SK-N-SH treated with all-trans-retinoic acid at 6 μM for 48 hours (cell line): ENCODE measurements at regions not wholly inside any gene's neighbourhood (a gene's known extent, or its start where the extent isn't known, plus 50 kb on each side); places are given as distances from the start of the nearest gene placed in this dataset.
A peak's percentile ranks its signal among the peaks of the same experiment; 100 is the strongest.

Experiments
- ATAC-seq: fragments of 200-7000 bp; cut with Tn5 transposase; 3 replicates; pipeline ENCODE4 v1.9.1; 2020; ENCODE audit warnings: mild to moderate bottlenecking, moderate library complexity
- ARNTL ChIP-seq: fragments of 450-650 bp; formaldehyde crosslinking; IDR thresholded peaks from 2 replicates; pipeline ENCODE4 v1.5.0; 2020; ENCODE audit warnings: low read depth, mild to moderate bottlenecking, moderate library complexity, borderline replicate concordance
- BACH2 ChIP-seq: fragments of 250-450 bp; sonication (Bioruptor Pico); IDR thresholded peaks from 2 replicates; pipeline ENCODE4 v1.9.0; 2021; ENCODE audit warnings: mild to moderate bottlenecking, borderline replicate concordance
- CREB5 ChIP-seq: fragments of 250-450 bp; sonication (Bioruptor Pico); IDR thresholded peaks from 2 replicates; pipeline ENCODE4 v1.5.1; 2020; ENCODE audit warnings: low read depth, mild to moderate bottlenecking, moderate library complexity
- CSDC2 ChIP-seq: fragments of 250-450 bp; sonication (Bioruptor Pico); IDR thresholded peaks from 2 replicates; pipeline ENCODE4 v1.5.0; 2020; ENCODE audit warnings: mild to moderate bottlenecking, moderate library complexity
- ESRRG ChIP-seq: fragments of 250-450 bp; sonication (Bioruptor Pico); IDR thresholded peaks from 2 replicates; pipeline ENCODE4 v1.6.1; 2021; ENCODE audit warnings: mild to moderate bottlenecking
- GLIS3 ChIP-seq: fragments of 250-450 bp; sonication (Bioruptor Pico); IDR thresholded peaks from 2 replicates; pipeline ENCODE4 v1.5.0; 2020; ENCODE audit warnings: mild to moderate bottlenecking, moderate library complexity
- ISL1 ChIP-seq: fragments of 250-450 bp; sonication (Bioruptor Pico); IDR thresholded peaks from 2 replicates; pipeline ENCODE4 v2.1.2; 2022; ENCODE audit warnings: mild to moderate bottlenecking, moderate library complexity
- OSR1 ChIP-seq: fragments of 250-450 bp; sonication (Bioruptor Pico); IDR thresholded peaks from 2 replicates; pipeline ENCODE4 v1.8.0; 2022; ENCODE audit warnings: moderate library complexity, mild to moderate bottlenecking, inconsistent platforms
- POU6F1 ChIP-seq: fragments of 250-450 bp; sonication (Bioruptor Pico); IDR thresholded peaks from 2 replicates; pipeline ENCODE4 v1.8.0; 2021; ENCODE audit warnings: low read depth, mild to moderate bottlenecking, moderate library complexity, borderline replicate concordance
- PPARA ChIP-seq: fragments of 250-450 bp; sonication (Bioruptor Pico); IDR thresholded peaks from 2 replicates; pipeline ENCODE4 v1.5.0; 2020; ENCODE audit warnings: mild to moderate bottlenecking, borderline replicate concordance
- RARB ChIP-seq: fragments of 250-450 bp; sonication (Bioruptor Pico); IDR thresholded peaks from 2 replicates; pipeline ENCODE4 v1.8.0; 2021; ENCODE audit warnings: mild to moderate bottlenecking, moderate library complexity
- SNAI2 ChIP-seq: fragments of 250-450 bp; sonication (Bioruptor Pico); IDR thresholded peaks from 2 replicates; pipeline ENCODE4 v1.5.0; 2020; ENCODE audit warnings: mild to moderate bottlenecking, moderate library complexity
- TCF4 ChIP-seq: fragments of 250-450 bp; sonication (Bioruptor Pico); IDR thresholded peaks from 2 replicates; pipeline ENCODE4 v1.8.0; 2021; ENCODE audit warnings: mild to moderate bottlenecking, moderate library complexity, borderline replicate concordance
- TOX ChIP-seq: fragments of 250-450 bp; sonication (Bioruptor Pico); IDR thresholded peaks from 2 replicates; pipeline ENCODE4 v1.8.0; 2021; ENCODE audit warnings: mild to moderate bottlenecking, moderate library complexity, borderline replicate concordance
- ZFP3 ChIP-seq: fragments of 250-450 bp; sonication (Bioruptor Pico); IDR thresholded peaks from 2 replicates; pipeline ENCODE4 v1.5.0; 2020; ENCODE audit warnings: mild to moderate bottlenecking, moderate library complexity
- ZFP30 ChIP-seq: fragments of 450-650 bp; formaldehyde crosslinking; IDR thresholded peaks from 2 replicates; pipeline ENCODE4 v1.5.0; 2022; ENCODE audit warnings: mild to moderate bottlenecking, moderate library complexity
- ZNF565 ChIP-seq: fragments of 450-650 bp; formaldehyde crosslinking; conservative IDR thresholded peaks from 2 replicates; pipeline ENCODE4 v1.5.0; 2020; ENCODE audit warnings: low read depth, mild to moderate bottlenecking, moderate library complexity
- ZNF70 ChIP-seq: fragments of 450-650 bp; formaldehyde crosslinking; IDR thresholded peaks from 2 replicates; pipeline ENCODE4 v1.5.0; 2020; ENCODE audit warnings: mild to moderate bottlenecking, moderate library complexity
- ZNF8 ChIP-seq: fragments of 450-650 bp; formaldehyde crosslinking; IDR thresholded peaks from 2 replicates; pipeline ENCODE4 v1.5.0; 2020; ENCODE audit warnings: mild to moderate bottlenecking, moderate library complexity
- TF ChIP-seq, protein P1 (sequence below): fragments of 250-450 bp; sonication (Bioruptor Pico); IDR thresholded peaks from 2 replicates; pipeline ENCODE4 v1.8.0; 2020; ENCODE audit warnings: mild to moderate bottlenecking, moderate library complexity, borderline replicate concordance
- TF ChIP-seq, protein P2 (sequence below): fragments of 250-450 bp; sonication (Bioruptor Pico); IDR thresholded peaks from 2 replicates; pipeline ENCODE4 v1.5.0; 2020; ENCODE audit warnings: mild to moderate bottlenecking, moderate library complexity
- TF ChIP-seq, protein P3 (sequence below): fragments of 250-450 bp; sonication (Bioruptor Pico); IDR thresholded peaks from 2 replicates; pipeline ENCODE4 v1.5.1; 2021; ENCODE audit warnings: mild to moderate bottlenecking, moderate library complexity

- TF ChIP-seq POU6F1 (CRISPR knock-in tag) (no peak), TCF4 (CRISPR knock-in tag) (no peak), ZNF565 (CRISPR knock-in tag) (no peak), ZNF70 (no peak), CSDC2 (CRISPR knock-in tag) (no peak), PPARA (CRISPR knock-in tag) (no peak)
Observed at GRCh38 chr2:219946529-219946928, 319.1 kb downstream of the SLC4A3 start (continued).

GRCh38 chr2:219947575-219947974 is 320.1 kb downstream of the SLC4A3 start:
- ATAC-seq = peak; percentile 63; the same call in 2 of the 3 replicates
- TF ChIP-seq CREB5 (CRISPR knock-in tag) = no peak
- no peak for TF ChIP-seq SNAI2 (CRISPR knock-in tag)
- TF ChIP-seq RARB = no peak

DNA sequence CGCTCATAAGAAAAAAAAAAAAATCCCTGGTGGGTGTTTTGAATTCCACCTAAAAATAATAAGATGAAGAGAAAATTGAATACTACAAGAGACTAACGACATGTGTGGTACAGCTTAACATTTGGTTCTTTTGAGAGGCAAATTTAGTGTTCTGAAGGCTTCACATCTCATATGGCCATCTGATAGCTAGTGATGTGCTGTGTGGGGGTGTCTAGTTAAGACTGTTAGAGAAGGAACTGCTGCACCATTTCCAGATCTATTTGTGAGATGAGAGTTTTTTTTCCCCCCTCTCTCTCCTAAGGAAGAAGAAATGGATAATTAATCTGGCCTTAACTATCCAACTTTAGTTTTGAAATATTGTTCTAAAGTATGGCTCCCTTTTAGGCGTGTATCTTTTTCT is 321.6 kb downstream of the SLC4A3 start:
- TF ChIP-seq ZNF8 (CRISPR knock-in tag) (no peak), ZNF565 (CRISPR knock-in tag) (no peak), ZFP3 (CRISPR knock-in tag) (no peak), ZFP30 (CRISPR knock-in tag) (no peak), ISL1 (CRISPR knock-in tag) (no peak), RARB (no peak), ZNF70 (no peak), TOX (CRISPR knock-in tag) (no peak)
- TF ChIP-seq, protein P1, sequence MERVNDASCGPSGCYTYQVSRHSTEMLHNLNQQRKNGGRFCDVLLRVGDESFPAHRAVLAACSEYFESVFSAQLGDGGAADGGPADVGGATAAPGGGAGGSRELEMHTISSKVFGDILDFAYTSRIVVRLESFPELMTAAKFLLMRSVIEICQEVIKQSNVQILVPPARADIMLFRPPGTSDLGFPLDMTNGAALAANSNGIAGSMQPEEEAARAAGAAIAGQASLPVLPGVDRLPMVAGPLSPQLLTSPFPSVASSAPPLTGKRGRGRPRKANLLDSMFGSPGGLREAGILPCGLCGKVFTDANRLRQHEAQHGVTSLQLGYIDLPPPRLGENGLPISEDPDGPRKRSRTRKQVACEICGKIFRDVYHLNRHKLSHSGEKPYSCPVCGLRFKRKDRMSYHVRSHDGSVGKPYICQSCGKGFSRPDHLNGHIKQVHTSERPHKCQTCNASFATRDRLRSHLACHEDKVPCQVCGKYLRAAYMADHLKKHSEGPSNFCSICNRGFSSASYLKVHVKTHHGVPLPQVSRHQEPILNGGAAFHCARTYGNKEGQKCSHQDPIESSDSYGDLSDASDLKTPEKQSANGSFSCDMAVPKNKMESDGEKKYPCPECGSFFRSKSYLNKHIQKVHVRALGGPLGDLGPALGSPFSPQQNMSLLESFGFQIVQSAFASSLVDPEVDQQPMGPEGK (CRISPR knock-in tag) = no peak
- no peak for ATAC-seq

DNA sequence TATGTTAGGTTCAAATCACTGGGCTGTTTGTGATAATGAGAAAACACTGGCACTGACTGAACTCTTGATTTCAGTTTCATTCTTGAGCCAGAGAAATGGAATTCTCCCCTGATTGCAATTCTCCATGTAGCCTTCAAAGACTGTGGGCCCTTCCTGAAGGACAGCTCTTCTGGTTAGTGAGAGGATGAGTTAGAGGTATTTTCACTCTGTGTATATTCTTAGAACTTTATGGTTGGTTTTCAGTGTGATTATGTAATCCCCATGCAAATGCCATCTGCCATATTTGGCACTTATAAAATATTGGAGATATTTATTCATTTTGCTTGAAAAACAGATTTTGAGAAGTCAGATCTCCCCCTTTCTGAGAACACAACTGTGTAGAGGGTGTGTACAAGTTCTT is 323.7 kb downstream of the SLC4A3 start:
- TF ChIP-seq, protein P2, sequence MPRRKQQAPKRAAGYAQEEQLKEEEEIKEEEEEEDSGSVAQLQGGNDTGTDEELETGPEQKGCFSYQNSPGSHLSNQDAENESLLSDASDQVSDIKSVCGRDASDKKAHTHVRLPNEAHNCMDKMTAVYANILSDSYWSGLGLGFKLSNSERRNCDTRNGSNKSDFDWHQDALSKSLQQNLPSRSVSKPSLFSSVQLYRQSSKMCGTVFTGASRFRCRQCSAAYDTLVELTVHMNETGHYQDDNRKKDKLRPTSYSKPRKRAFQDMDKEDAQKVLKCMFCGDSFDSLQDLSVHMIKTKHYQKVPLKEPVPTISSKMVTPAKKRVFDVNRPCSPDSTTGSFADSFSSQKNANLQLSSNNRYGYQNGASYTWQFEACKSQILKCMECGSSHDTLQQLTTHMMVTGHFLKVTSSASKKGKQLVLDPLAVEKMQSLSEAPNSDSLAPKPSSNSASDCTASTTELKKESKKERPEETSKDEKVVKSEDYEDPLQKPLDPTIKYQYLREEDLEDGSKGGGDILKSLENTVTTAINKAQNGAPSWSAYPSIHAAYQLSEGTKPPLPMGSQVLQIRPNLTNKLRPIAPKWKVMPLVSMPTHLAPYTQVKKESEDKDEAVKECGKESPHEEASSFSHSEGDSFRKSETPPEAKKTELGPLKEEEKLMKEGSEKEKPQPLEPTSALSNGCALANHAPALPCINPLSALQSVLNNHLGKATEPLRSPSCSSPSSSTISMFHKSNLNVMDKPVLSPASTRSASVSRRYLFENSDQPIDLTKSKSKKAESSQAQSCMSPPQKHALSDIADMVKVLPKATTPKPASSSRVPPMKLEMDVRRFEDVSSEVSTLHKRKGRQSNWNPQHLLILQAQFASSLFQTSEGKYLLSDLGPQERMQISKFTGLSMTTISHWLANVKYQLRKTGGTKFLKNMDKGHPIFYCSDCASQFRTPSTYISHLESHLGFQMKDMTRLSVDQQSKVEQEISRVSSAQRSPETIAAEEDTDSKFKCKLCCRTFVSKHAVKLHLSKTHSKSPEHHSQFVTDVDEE (CRISPR knock-in tag) = no peak
- no peak for TF ChIP-seq ZFP3 (CRISPR knock-in tag)
- no peak for TF ChIP-seq OSR1 (CRISPR knock-in tag)
- no peak for TF ChIP-seq ESRRG (CRISPR knock-in tag)
- TF ChIP-seq GLIS3 (CRISPR knock-in tag) = no peak
- TF ChIP-seq CSDC2 (CRISPR knock-in tag) = no peak
- no peak for TF ChIP-seq TCF4 (CRISPR knock-in tag)
- no peak for TF ChIP-seq ISL1 (CRISPR knock-in tag)
- no peak for TF ChIP-seq BACH2 (CRISPR knock-in tag)
- TF ChIP-seq, protein P1 (CRISPR knock-in tag) = no peak
- TF ChIP-seq CREB5 (CRISPR knock-in tag) = no peak
- TF ChIP-seq ZNF70 = no peak
- no peak for TF ChIP-seq SNAI2 (CRISPR knock-in tag)
- no peak for TF ChIP-seq TOX (CRISPR knock-in tag)
- TF ChIP-seq, protein P3, sequence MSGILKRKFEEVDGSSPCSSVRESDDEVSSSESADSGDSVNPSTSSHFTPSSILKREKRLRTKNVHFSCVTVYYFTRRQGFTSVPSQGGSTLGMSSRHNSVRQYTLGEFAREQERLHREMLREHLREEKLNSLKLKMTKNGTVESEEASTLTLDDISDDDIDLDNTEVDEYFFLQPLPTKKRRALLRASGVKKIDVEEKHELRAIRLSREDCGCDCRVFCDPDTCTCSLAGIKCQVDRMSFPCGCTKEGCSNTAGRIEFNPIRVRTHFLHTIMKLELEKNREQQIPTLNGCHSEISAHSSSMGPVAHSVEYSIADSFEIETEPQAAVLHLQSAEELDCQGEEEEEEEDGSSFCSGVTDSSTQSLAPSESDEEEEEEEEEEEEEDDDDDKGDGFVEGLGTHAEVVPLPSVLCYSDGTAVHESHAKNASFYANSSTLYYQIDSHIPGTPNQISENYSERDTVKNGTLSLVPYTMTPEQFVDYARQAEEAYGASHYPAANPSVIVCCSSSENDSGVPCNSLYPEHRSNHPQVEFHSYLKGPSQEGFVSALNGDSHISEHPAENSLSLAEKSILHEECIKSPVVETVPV (CRISPR knock-in tag) = no peak
- no peak for TF ChIP-seq ARNTL (CRISPR knock-in tag)
- TF ChIP-seq RARB = no peak
- no peak for ATAC-seq
